IMR-90 (cell line): ENCODE measurements at regions not wholly inside any gene's neighbourhood (a gene's known extent, or its start where the extent isn't known, plus 50 kb on each side); places are given as distances from the start of the nearest gene placed in this dataset.

ENCODE experiments used
- ATAC-seq: fragments of 200-7000 bp; cut with Tn5 transposase; 2 replicates; pipeline ENCODE4 v1.9.1; 2020; ENCODE audit warnings: low read depth, mild to moderate bottlenecking, moderate library complexity
- BruUV-seq: library from RNA; stranded (reverse); fragments of 400-500 nt; replicated peaks from 2 replicates; lab custom pipeline; 2021; lab: Mats Ljungman, UMichigan
- CTCF ChIA-PET: fragments of 300-600 bp; formaldehyde crosslinking; extraction: SDS; loops from one replicate; lab custom pipeline; 2021; ENCODE audit warnings: antibody characterized with exemption; lab: Yijun Ruan, JAX
- POLR2A ChIA-PET: fragments of 300-600 bp; sonication (Branson Sonifier 250); formaldehyde crosslinking; loops from one replicate; lab custom pipeline; 2022; ENCODE audit warnings: antibody characterized with exemption; ENCODE audit not compliant: unreplicated experiment; lab: Charles Lee
- DNase-seq: peaks from one replicate; pipeline ENCODE4 v3.0.0; 2013
- H2AFZ ChIP-seq: replicated peaks from 2 replicates; pipeline ENCODE3; 2013; ENCODE audit warnings: low read length, mild to moderate bottlenecking; ENCODE audit not compliant: poor library complexity
- H2AK5ac ChIP-seq: 2 replicates; pipeline ENCODE4 v1.6.1; 2013; ENCODE audit warnings: low read depth, low read length, inconsistent platforms
- H2AK9ac ChIP-seq: replicated peaks from 2 replicates; pipeline ENCODE3; 2013; ENCODE audit warnings: mild to moderate bottlenecking, low read depth, low read length, moderate library complexity; ENCODE audit not compliant: poor library complexity
- H2BK120ac ChIP-seq: 2 replicates; pipeline ENCODE4 v1.6.1; 2013; ENCODE audit warnings: low read depth, low read length, inconsistent platforms
- H2BK15ac ChIP-seq: 3 replicates; pipeline ENCODE4 v1.6.1; 2013; ENCODE audit warnings: low read depth, low read length, inconsistent platforms
- H2BK20ac ChIP-seq: 2 replicates; pipeline ENCODE4 v1.6.1; 2013; ENCODE audit warnings: low read depth, mild to moderate bottlenecking, inconsistent platforms, low read length, moderate library complexity
- H2BK5ac ChIP-seq: 2 replicates; pipeline ENCODE4 v1.6.1; 2013; ENCODE audit warnings: mild to moderate bottlenecking, low read depth, low read length, inconsistent platforms; ENCODE audit not compliant: poor library complexity, severe bottlenecking
- H3K14ac ChIP-seq: replicated peaks from 2 replicates; pipeline ENCODE4 v1.6.1; 2013; ENCODE audit warnings: low read depth, low read length, inconsistent platforms
- H3K18ac ChIP-seq: 2 replicates; pipeline ENCODE4 v1.6.1; 2013; ENCODE audit warnings: low read depth, low read length, control low read depth
- H3K23ac ChIP-seq: 2 replicates; pipeline ENCODE4 v1.6.1; 2013; ENCODE audit warnings: low read depth, low read length, inconsistent platforms
- H3K27ac ChIP-seq: 2 replicates; pipeline ENCODE4 v1.5.1; 2013; ENCODE audit warnings: mild to moderate bottlenecking, control low read depth, low read length; ENCODE audit not compliant: insufficient read depth
- H3K27me3 ChIP-seq: 2 replicates; pipeline ENCODE4 v1.6.1; 2013; ENCODE audit warnings: low read length; ENCODE audit not compliant: control insufficient read depth, insufficient read depth
- H3K36me3 ChIP-seq: 2 replicates; pipeline ENCODE4 v1.6.1; 2013; ENCODE audit warnings: low read length, mixed read lengths; ENCODE audit not compliant: control insufficient read depth, insufficient read depth
- H3K4ac ChIP-seq: 2 replicates; pipeline ENCODE4 v1.6.1; 2013; ENCODE audit warnings: low read depth, low read length, inconsistent platforms
- H3K4me1 ChIP-seq: 2 replicates; pipeline ENCODE4 v1.6.1; 2013; ENCODE audit warnings: low read length, mixed read lengths; ENCODE audit not compliant: control insufficient read depth, insufficient read depth
- H3K4me2 ChIP-seq: 2 replicates; pipeline ENCODE4 v1.6.1; 2013; ENCODE audit warnings: low read depth, mild to moderate bottlenecking, control low read depth, low read length, moderate library complexity
- H3K4me3 ChIP-seq: 2 replicates; pipeline ENCODE4 v1.5.1; 2013; ENCODE audit warnings: low read depth, mild to moderate bottlenecking, control low read depth, low read length, moderate library complexity; ENCODE audit not compliant: insufficient read depth
- H3K56ac ChIP-seq: 2 replicates; pipeline ENCODE4 v1.6.1; 2013; ENCODE audit warnings: low read length, inconsistent platforms; ENCODE audit not compliant: insufficient read depth; ENCODE audit errors: extremely low read depth
- H3K79me1 ChIP-seq, 2 experiments: 2 replicates each; pipeline ENCODE4 v1.6.1; 2013; ENCODE audit warnings: low read length in 2 of 2, inconsistent platforms in 1 of 2, low read depth in 1 of 2
- H3K9ac ChIP-seq: 2 replicates; pipeline ENCODE4 v1.6.1; 2013; ENCODE audit warnings: low read depth, low read length, control low read depth
- H3K9me1 ChIP-seq: 2 replicates; pipeline ENCODE4 v1.6.1; 2013; ENCODE audit warnings: low read length, inconsistent platforms; ENCODE audit not compliant: insufficient read depth
- H3K9me3 ChIP-seq: 2 replicates; pipeline ENCODE4 v1.6.1; 2013; ENCODE audit warnings: low read length; ENCODE audit not compliant: control insufficient read depth, insufficient read depth
- H4K20me1 ChIP-seq: 2 replicates; pipeline ENCODE4 v1.6.1; 2013; ENCODE audit warnings: low read length, inconsistent platforms; ENCODE audit not compliant: insufficient read depth
- H4K5ac ChIP-seq: 2 replicates; pipeline ENCODE4 v1.6.1; 2013; ENCODE audit warnings: mild to moderate bottlenecking, low read depth, low read length, control low read depth
- H4K8ac ChIP-seq, 2 experiments: 2 replicates each; pipeline ENCODE4 v1.6.1; 2013; ENCODE audit warnings: low read depth in 2 of 2, low read length in 2 of 2, control low read depth in 1 of 2, inconsistent platforms in 1 of 2
- H4K91ac ChIP-seq: 2 replicates; pipeline ENCODE4 v1.6.1; 2013; ENCODE audit warnings: low read depth, low read length, inconsistent platforms; ENCODE audit not compliant: insufficient read depth
- BHLHE40 ChIP-seq: fragments of 150-350 bp; IDR thresholded peaks from 2 replicates; pipeline ENCODE4 v1.6.1; 2016; ENCODE audit warnings: mild to moderate bottlenecking, low read depth, low read length
- MAZ ChIP-seq: IDR thresholded peaks from 2 replicates; pipeline ENCODE4 v1.6.1; 2012; ENCODE audit warnings: low read depth, mild to moderate bottlenecking, low read length, improper control_type of control experiment, moderate library complexity, borderline replicate concordance
- WGBS, 2 experiments: methylation state at CpG; one replicate each; pipeline versions ENCODE4 v1.1.5 to v1.1.7; 2013; ENCODE audit warnings: missing lambda C conversion rate in 2 of 2; ENCODE audit not compliant: insufficient read length in 1 of 2; ENCODE audit errors: extremely low coverage in 2 of 2; 5-methylcytosine and 5-hydroxymethylcytosine counted together
- dilution Hi-C: fragments of 300-500 bp; cut with HindIII; formaldehyde crosslinking; loops from one replicate; pipeline ENCODE4 v1.14.3; 2018; ENCODE audit warnings: low sequenced_read_pairs; ENCODE audit not compliant: unreplicated experiment
- in situ Hi-C: fragments of 300-500 bp; cut with MboI; formaldehyde crosslinking; loops from 3 replicates; pipeline ENCODE4 v1.14.3; 2019; ENCODE audit warnings: low sequenced_read_pairs, inconsistent platforms, mixed read lengths
- intact Hi-C: fragments of 100-400 bp; cut with micrococcal nuclease; formaldehyde crosslinking; loops from 2 replicates; pipeline ENCODE4 v1.10.0; 2022

- peak overlapping the region; percentile 99 for H2BK120ac ChIP-seq
- peak overlapping the region; percentile 98; the same call in 1 of the 2 replicates for H3K23ac ChIP-seq
- peak overlapping the region; percentile 99; the same call in 2 of the 3 replicates for H2BK15ac ChIP-seq
- ChIA-PET CTCF (no interaction called here), POLR2A (no interaction called here)
- H3K79me1 ChIP-seq: no peaks in the 10 kb centered on the region
- H3K56ac ChIP-seq: peak overlapping the region; percentile 66
- no peak for TF ChIP-seq BHLHE40
- peak; percentile 62; the same call in 1 of the 2 replicates for TF ChIP-seq MAZ
- no peaks in the 10 kb centered on the region for H3K9me3 ChIP-seq
- peak overlapping the region; percentile 99; the same call in 1 of the 2 replicates for H3K4ac ChIP-seq
- intact Hi-C loops: no loop called here
- H3K14ac ChIP-seq: peak overlapping the region; percentile 98
- peak overlapping the region; percentile 93 for H4K91ac ChIP-seq
- H2AFZ ChIP-seq: no peak overlapping the region
- ATAC-seq: peak; percentile 99
- no peaks in the 10 kb centered on the region for H4K20me1 ChIP-seq
- H3K18ac ChIP-seq: peak overlapping the region; percentile 99; the same call in 1 of the 2 replicates
- DNase-seq: peak; percentile 56
- no peak overlapping the region for H2AK9ac ChIP-seq
- peaks cover 3% of the 10 kb centered on the region; the same call in 1 of the 2 replicates for H3K9me1 ChIP-seq
- H3K4me1 ChIP-seq: peaks cover 2% of the 10 kb centered on the region
- no peaks in the 10 kb centered on the region for H3K36me3 ChIP-seq
- H4K8ac ChIP-seq: peak overlapping the region; percentile 50 to 91; a peak in 3 of 4 replicates
- peak overlapping the region; percentile 92 for H2AK5ac ChIP-seq
- dilution Hi-C loops: no loop called here
- H2BK20ac ChIP-seq: peak overlapping the region; percentile 100
- BruUV-seq: no TSS peak
- no peak overlapping the region for H3K4me3 ChIP-seq
- in situ Hi-C loops: no loop called here
- no peaks in the 10 kb centered on the region for H3K27me3 ChIP-seq
- peak overlapping the region; percentile 96; the same call in 1 of the 2 replicates for H4K5ac ChIP-seq
- H2BK5ac ChIP-seq: peak overlapping the region; percentile 67
- no peak overlapping the region for H3K9ac ChIP-seq
- peak overlapping the region; percentile 41; the same call in 1 of the 2 replicates for H3K27ac ChIP-seq
- no CpG with 5 or more reads among the region's 2 CpGs for WGBS, 2 experiments
- H3K4me2 ChIP-seq: peak overlapping the region; percentile 71
Measured at GRCh38 chr1:222301652-222302051, 246.3 kb downstream of the HHIPL2 start.
